HepG2 (cell line): ENCODE measurements at regions not wholly inside any gene's neighbourhood (a gene's known extent, or its start where the extent isn't known, plus 50 kb on each side); places are given as distances from the start of the nearest gene placed in this dataset.

Experiments used
- ATAC-seq: fragments of 200-7000 bp; cut with Tn5 transposase; 3 replicates; pipeline ENCODE4 v1.9.1; 2020; ENCODE audit warnings: mild to moderate bottlenecking, moderate library complexity
- BruUV-seq: library from RNA; stranded (reverse); fragments of 400-500 nt; replicated peaks from 2 replicates; lab custom pipeline; 2021; lab: Mats Ljungman, UMichigan
- CTCF ChIA-PET: fragments of 300-600 bp; formaldehyde crosslinking; extraction: SDS; loops from one replicate; lab custom pipeline; 2021; ENCODE audit warnings: low total read pairs, inconsistent platforms, low intra/inter-chr PET ratio; lab: Yijun Ruan, JAX
- POLR2A ChIA-PET: fragments of 350-600 bp; sonication (Branson Sonifier 250); formaldehyde crosslinking; loops from one replicate; lab custom pipeline; 2020; ENCODE audit warnings: antibody characterized with exemption, inconsistent platforms; lab: Yijun Ruan, JAX
- DNase-seq: peaks from one replicate; pipeline ENCODE4 v3.0.0-alpha.2; 2015; ENCODE audit warnings: low spot score
- FAIRE-seq: peaks from 3 replicates; lab custom pipeline; 2011; peaks lifted over from hg19 to GRCh38; lab: Jason Lieb, UNC
- H2AFZ ChIP-seq: one replicate; pipeline ENCODE4 v1.6.1; 2011; ENCODE audit warnings: low read length, inconsistent platforms
- H3K27ac ChIP-seq: fragments of 300-600 bp; 3 replicates; pipeline ENCODE4 v1.8.0; 2011; ENCODE audit warnings: mixed run types, mild to moderate bottlenecking, mixed read lengths, low read length, inconsistent platforms; ENCODE audit not compliant: insufficient read depth; ENCODE audit errors: extremely low read length
- H3K27me3 ChIP-seq, 2 experiments: fragments of 200-600 bp in 1 of 2; 2 replicates in 1 of 2; 3 replicates in 1 of 2; pipeline versions ENCODE4 v1.6.0 to v1.8.0; 2011; ENCODE audit warnings: low read length in 2 of 2, mild to moderate bottlenecking in 2 of 2, moderate library complexity in 2 of 2, inconsistent platforms in 1 of 2; ENCODE audit not compliant: insufficient read depth in 2 of 2, control insufficient read depth in 1 of 2
- H3K36me3 ChIP-seq, 2 experiments: fragments of 200-600 bp in 1 of 2; replicated peaks in 1 of 2; 2 replicates in 1 of 2; 3 replicates in 1 of 2; pipeline versions ENCODE4 v1.5.1 to v1.8.0; 2011; ENCODE audit warnings: low read length in 2 of 2, inconsistent platforms in 1 of 2; ENCODE audit not compliant: insufficient read depth in 2 of 2, control insufficient read depth in 1 of 2
- H3K4me1 ChIP-seq: 2 replicates; pipeline ENCODE4 v1.5.1; 2012; ENCODE audit warnings: low read length, inconsistent platforms; ENCODE audit not compliant: insufficient read depth
- H3K4me2 ChIP-seq: 2 replicates; pipeline ENCODE4 v1.6.0; 2011; ENCODE audit warnings: low read depth, low read length, inconsistent platforms
- H3K4me3 ChIP-seq, 3 experiments: fragments of 200-600 bp in 1 of 3; sonication (generic), shearing (Covaris generic) in 1 of 3; replicated peaks in 1 of 3; 2 replicates each; pipeline ENCODE4 v1.5.1; 2011 to 2016; ENCODE audit warnings: low read length in 3 of 3, inconsistent platforms in 2 of 3, low read depth in 2 of 3, mild to moderate bottlenecking in 2 of 3, control low read depth in 1 of 3, mixed read lengths in 1 of 3; ENCODE audit not compliant: insufficient read depth in 1 of 3
- H3K79me2 ChIP-seq: one replicate; pipeline ENCODE4 v1.6.1; 2011; ENCODE audit warnings: low read length, inconsistent platforms; ENCODE audit not compliant: insufficient read depth
- H3K9ac ChIP-seq: 2 replicates; pipeline ENCODE4 v1.6.0; 2011; ENCODE audit warnings: mild to moderate bottlenecking, low read depth, low read length, inconsistent platforms; ENCODE audit not compliant: insufficient read depth
- H3K9me3 ChIP-seq: 2 replicates; pipeline ENCODE4 v1.5.1; 2012; ENCODE audit warnings: mild to moderate bottlenecking, low read length
- H4K20me1 ChIP-seq: 2 replicates; pipeline ENCODE4 v1.6.0; 2011; ENCODE audit warnings: inconsistent platforms, mild to moderate bottlenecking, low read length, moderate library complexity; ENCODE audit not compliant: insufficient read depth
- CEBPZ ChIP-seq: IDR thresholded peaks from 2 replicates; pipeline ENCODE4 v1.6.1; 2012; ENCODE audit warnings: low read length, improper control_type of control experiment
- CHCHD3 ChIP-seq: sonication (generic); formaldehyde crosslinking; IDR thresholded peaks from 2 replicates; pipeline ENCODE4 v1.8.0; 2022; ENCODE audit warnings: mild to moderate bottlenecking, missing genetic modification reagents, moderate library complexity
- HMG20A ChIP-seq: IDR thresholded peaks from 2 replicates; pipeline ENCODE4 v1.6.1; 2016; ENCODE audit warnings: borderline replicate concordance
- POGK ChIP-seq: sonication (generic); formaldehyde crosslinking; conservative IDR thresholded peaks from 2 replicates; pipeline ENCODE4 v1.8.0; 2022; ENCODE audit warnings: mild to moderate bottlenecking, moderate library complexity, missing genetic modification reagents
- SAFB2 ChIP-seq: sonication (generic); formaldehyde crosslinking; IDR thresholded peaks from 2 replicates; pipeline ENCODE4 v1.5.1; 2020; ENCODE audit warnings: missing genetic modification reagents, low read depth, mild to moderate bottlenecking, borderline replicate concordance
- SMAD3 ChIP-seq: sonication (generic); formaldehyde crosslinking; IDR thresholded peaks from 2 replicates; pipeline ENCODE4 v1.4.0; 2020; ENCODE audit warnings: missing genetic modification reagents
- TMF1 ChIP-seq: sonication (generic); formaldehyde crosslinking; IDR thresholded peaks from 2 replicates; pipeline ENCODE4 v1.8.1; 2022; ENCODE audit warnings: low read depth, missing genetic modification reagents
- ZFP36 ChIP-seq: fragments of 150-350 bp; IDR thresholded peaks from 2 replicates; pipeline ENCODE4 v1.6.1; 2018; ENCODE audit warnings: borderline replicate concordance, low read length, low read depth; ENCODE audit not compliant: partially characterized antibody
- ZNF143 ChIP-seq: sonication (generic); formaldehyde crosslinking; IDR thresholded peaks from 2 replicates; pipeline ENCODE4 v1.4.0; 2020; ENCODE audit warnings: missing genetic modification reagents
- ZNF282 ChIP-seq: fragments of 450-650 bp; IDR thresholded peaks from 2 replicates; pipeline ENCODE4 v1.6.1; 2018; ENCODE audit not compliant: partially characterized antibody
- ZNF3 ChIP-seq: IDR thresholded peaks from 2 replicates; pipeline ENCODE4 v1.7.0; 2017; ENCODE audit warnings: inconsistent platforms
- ZNF563 ChIP-seq: sonication (generic); formaldehyde crosslinking; IDR thresholded peaks from 2 replicates; pipeline ENCODE4 v1.8.0; 2022; ENCODE audit warnings: mild to moderate bottlenecking, moderate library complexity, missing genetic modification reagents
- ZNF660 ChIP-seq: sonication (generic); formaldehyde crosslinking; IDR thresholded peaks from 2 replicates; pipeline ENCODE4 v1.5.1; 2020; ENCODE audit warnings: mild to moderate bottlenecking, low read depth, missing genetic modification reagents, borderline replicate concordance
- ZNF792 ChIP-seq: IDR thresholded peaks from 2 replicates; pipeline ENCODE4 v1.6.1; 2016
- WGBS: methylation state at CpG from one replicate; pipeline ENCODE4 v1.1.6; 2017; ENCODE audit warnings: low lambda C conversion rate; 5-methylcytosine and 5-hydroxymethylcytosine counted together
- in situ Hi-C: cut with HindIII; loops from 2 replicates; pipeline ENCODE4 v1.10.0; 2017; ENCODE audit warnings: low pct_unique_long_range_greater_than_20kb; ENCODE audit not compliant: extremely low pct_ligation_motif_present
- intact Hi-C: fragments of 100-400 bp; cut with micrococcal nuclease; formaldehyde crosslinking; loops from one replicate; pipeline ENCODE4 v1.10.0; 2022; ENCODE audit not compliant: unreplicated experiment

DNA sequence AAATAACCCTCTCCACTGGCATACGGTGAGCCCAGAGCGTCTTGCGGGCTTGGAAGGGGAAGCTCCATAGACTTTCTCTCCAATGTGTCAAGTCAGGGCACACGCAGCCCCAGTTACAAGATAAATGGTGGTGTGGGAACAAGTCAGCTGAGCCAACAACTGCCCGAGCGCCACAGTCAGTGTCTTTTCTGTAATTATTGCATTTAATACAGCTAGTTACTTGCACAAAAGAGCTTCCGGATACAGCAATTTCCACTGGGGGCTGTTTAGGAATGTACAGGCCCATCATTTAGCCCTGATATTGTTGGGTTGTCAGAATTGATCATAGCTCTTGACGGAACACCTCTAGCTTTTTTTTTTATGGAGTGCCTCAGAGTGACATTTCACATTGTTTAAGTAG lies 193.5 kb upstream of the SP8 start:
- in situ Hi-C loops (no loop called here), intact Hi-C loops (no loop called here)
- Histone ChIP-seq H3K4me3 (no peak overlapping the region), H2AFZ (no peak overlapping the region), H3K27me3 (no peaks in the 10 kb centered on the region), H4K20me1 (no peaks in the 10 kb centered on the region), H3K79me2 (no peaks in the 10 kb centered on the region), H3K9ac (no peak overlapping the region), H3K9me3 (no peaks in the 10 kb centered on the region), H3K4me1 (no peaks in the 10 kb centered on the region), H3K4me2 (no peak overlapping the region), H3K36me3 (no peaks in the 10 kb centered on the region), H3K27ac (no peak overlapping the region)
- 51% methylated on average over 8 of the region's 8 CpGs for WGBS
- DNase-seq: no peak
- CTCF ChIA-PET: no interaction called here
- POLR2A ChIA-PET: no interaction called here
- TF ChIP-seq ZNF282 (no peak), ZNF143 (no peak), CEBPZ (no peak), ZNF563 (no peak), ZNF660 (no peak), ZNF792 (no peak), ZNF3 (CRISPR knock-in tag) (no peak), ZFP36 (no peak), SMAD3 (no peak), CHCHD3 (CRISPR knock-in tag) (no peak), HMG20A (CRISPR knock-in tag) (no peak), SAFB2 (no peak), POGK (CRISPR knock-in tag) (no peak), TMF1 (no peak)
- no peak for FAIRE-seq
- BruUV-seq: no TSS peak
- no peak for ATAC-seq
